SU-DHL-6 (cell line): ENCODE measurements at regions not wholly inside any gene's neighbourhood (a gene's known extent, or its start where the extent isn't known, plus 50 kb on each side); places are given as distances from the start of the nearest gene placed in this dataset.

Source experiments
- H2AFZ ChIP-seq: fragments of 200-600 bp; sonication (generic); 2 replicates; pipeline ENCODE4 v1.6.1; 2014; ENCODE audit warnings: low read depth, mild to moderate bottlenecking, moderate library complexity, mixed read lengths, antibody characterized with exemption, low read length; ENCODE audit not compliant: severe bottlenecking
- H3F3A ChIP-seq: fragments of 200-600 bp; shearing (Covaris generic); 2 replicates; pipeline ENCODE4 v1.6.0; 2016; ENCODE audit warnings: antibody characterized with exemption, mild to moderate bottlenecking; ENCODE audit not compliant: insufficient read depth
- H3K27ac ChIP-seq: fragments of 200-600 bp; sonication (generic); 2 replicates; pipeline ENCODE4 v1.5.1; 2016; ENCODE audit warnings: low read depth, mild to moderate bottlenecking, low read length, moderate library complexity, mixed read lengths
- H3K27me3 ChIP-seq: fragments of 200-600 bp; sonication (generic), shearing (Covaris generic); 2 replicates; pipeline ENCODE4 v1.6.0; 2014; ENCODE audit warnings: mild to moderate bottlenecking, low read length
- H3K36me3 ChIP-seq: fragments of 200-600 bp; sonication (generic); 2 replicates; pipeline ENCODE4 v1.6.1; 2014; ENCODE audit warnings: mild to moderate bottlenecking, low read length, mixed read lengths
- H3K4me2 ChIP-seq: fragments of 300-600, 200-600 bp; shearing (Covaris generic), sonication (generic); 2 replicates; pipeline ENCODE4 v1.6.0; 2014; ENCODE audit warnings: low read length, low read depth, mild to moderate bottlenecking; ENCODE audit not compliant: poor library complexity, severe bottlenecking
- H3K4me3 ChIP-seq: fragments of 200-600 bp; sonication (generic); 2 replicates; pipeline ENCODE4 v1.5.1; 2014; ENCODE audit warnings: antibody characterized with exemption, low read length, mild to moderate bottlenecking, mixed read lengths; ENCODE audit not compliant: insufficient read depth, poor library complexity, severe bottlenecking
- H3K79me2 ChIP-seq: fragments of 200-600 bp; sonication (generic); 2 replicates; pipeline ENCODE4 v1.6.1; 2014; ENCODE audit warnings: mild to moderate bottlenecking, low read length, moderate library complexity; ENCODE audit not compliant: insufficient read depth
- H3K9ac ChIP-seq: fragments of 200-600 bp; sonication (generic); 2 replicates; pipeline ENCODE4 v1.7.0; 2014; ENCODE audit warnings: mild to moderate bottlenecking, low read length
- H3K9me2 ChIP-seq: fragments of 200-600 bp; sonication (generic); replicated peaks from 2 replicates; pipeline ENCODE4 v1.6.1; 2014; ENCODE audit warnings: low read length; ENCODE audit not compliant: insufficient read depth
- H3K9me3 ChIP-seq: fragments of 200-600 bp; sonication (generic); 2 replicates; pipeline ENCODE4 v1.6.1; 2014; ENCODE audit warnings: low read length, mixed read lengths; ENCODE audit not compliant: insufficient read depth
- H4K20me1 ChIP-seq: fragments of 200-600 bp; sonication (generic); 2 replicates; pipeline ENCODE4 v1.6.1; 2014; ENCODE audit warnings: low read depth, mild to moderate bottlenecking, antibody characterized with exemption, low read length, moderate library complexity, mixed read lengths
- EZH2phosphoT487 ChIP-seq: fragments of 200-600 bp; sonication (generic), shearing (Covaris generic); conservative IDR thresholded peaks from 2 replicates; pipeline ENCODE4 v1.6.1; 2018; ENCODE audit warnings: mild to moderate bottlenecking, antibody characterized with exemption, low read length, moderate library complexity, mixed read lengths
- TF ChIP-seq, protein P1 (sequence below): fragments of 200-600 bp; sonication (generic); IDR thresholded peaks from one replicate; pipeline ENCODE4 v1.5.1; 2017; ENCODE audit warnings: antibody characterized with exemption, mild to moderate bottlenecking, low read length, moderate library complexity; ENCODE audit not compliant: insufficient read depth, poor library complexity, severe bottlenecking

DNA sequence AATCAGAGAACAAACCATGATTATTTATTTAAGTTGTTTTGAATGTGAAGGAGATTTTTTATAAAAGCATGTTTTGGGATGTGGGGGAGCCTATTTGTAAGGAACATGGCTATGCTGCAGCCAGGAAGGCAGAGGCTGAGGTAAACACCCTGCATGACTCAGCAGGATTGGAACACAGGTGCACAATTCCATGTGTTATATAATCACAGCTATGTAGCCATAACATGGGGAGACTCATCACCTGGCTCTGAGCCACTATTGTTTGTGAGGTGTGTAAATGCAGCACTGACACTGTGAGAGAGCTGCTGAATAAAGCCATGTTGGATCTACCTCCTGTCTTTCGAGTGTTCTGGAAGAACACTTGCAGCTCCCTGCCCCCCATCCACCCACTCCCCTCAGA is 1009.8 kb downstream of the DNAH5 start:
- Histone ChIP-seq H4K20me1 (no peaks in the 10 kb centered on the region), H3K4me3 (no peak overlapping the region), H3K9ac (no peak overlapping the region), H3K79me2 (no peaks in the 10 kb centered on the region), H3K36me3 (no peaks in the 10 kb centered on the region), H3K9me2 (no peaks in the 10 kb centered on the region), H3K27ac (no peak overlapping the region), H2AFZ (no peak overlapping the region), H3K27me3 (no peaks in the 10 kb centered on the region), H3K4me2 (no peak overlapping the region), H3K9me3 (no peaks in the 10 kb centered on the region), H3F3A (no peaks in the 10 kb centered on the region)
- no peak for TF ChIP-seq EZH2phosphoT487
- TF ChIP-seq, protein P1, sequence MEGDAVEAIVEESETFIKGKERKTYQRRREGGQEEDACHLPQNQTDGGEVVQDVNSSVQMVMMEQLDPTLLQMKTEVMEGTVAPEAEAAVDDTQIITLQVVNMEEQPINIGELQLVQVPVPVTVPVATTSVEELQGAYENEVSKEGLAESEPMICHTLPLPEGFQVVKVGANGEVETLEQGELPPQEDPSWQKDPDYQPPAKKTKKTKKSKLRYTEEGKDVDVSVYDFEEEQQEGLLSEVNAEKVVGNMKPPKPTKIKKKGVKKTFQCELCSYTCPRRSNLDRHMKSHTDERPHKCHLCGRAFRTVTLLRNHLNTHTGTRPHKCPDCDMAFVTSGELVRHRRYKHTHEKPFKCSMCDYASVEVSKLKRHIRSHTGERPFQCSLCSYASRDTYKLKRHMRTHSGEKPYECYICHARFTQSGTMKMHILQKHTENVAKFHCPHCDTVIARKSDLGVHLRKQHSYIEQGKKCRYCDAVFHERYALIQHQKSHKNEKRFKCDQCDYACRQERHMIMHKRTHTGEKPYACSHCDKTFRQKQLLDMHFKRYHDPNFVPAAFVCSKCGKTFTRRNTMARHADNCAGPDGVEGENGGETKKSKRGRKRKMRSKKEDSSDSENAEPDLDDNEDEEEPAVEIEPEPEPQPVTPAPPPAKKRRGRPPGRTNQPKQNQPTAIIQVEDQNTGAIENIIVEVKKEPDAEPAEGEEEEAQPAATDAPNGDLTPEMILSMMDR, result no peak

DNA sequence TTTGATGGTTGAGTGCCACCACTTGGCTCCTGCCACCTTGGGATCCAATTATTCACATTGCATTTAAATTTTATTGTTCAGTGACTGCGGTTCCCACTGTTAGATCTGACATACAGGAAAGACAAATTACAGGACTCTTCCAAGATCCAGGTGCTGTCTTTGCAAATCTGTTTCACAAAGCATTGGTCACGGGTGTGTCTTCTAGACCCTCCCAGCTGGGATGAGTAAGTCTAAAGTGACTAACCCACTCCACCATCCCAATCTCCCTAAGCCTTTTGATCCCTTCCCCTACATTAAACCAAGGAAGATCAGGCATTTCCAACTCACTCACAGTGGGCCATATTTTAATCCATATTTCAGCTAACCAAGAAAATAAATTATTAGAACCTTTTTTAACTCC is 1016.3 kb upstream of the CTNND2 start:
- no peaks in the 10 kb centered on the region for H3K27me3 ChIP-seq
- no peaks in the 10 kb centered on the region; the same call in 1 of the 2 replicates for H3K9me3 ChIP-seq
- H2AFZ ChIP-seq, result no peak overlapping the region
- no peaks in the 10 kb centered on the region for H3K79me2 ChIP-seq
- no peak for TF ChIP-seq EZH2phosphoT487
- TF ChIP-seq, protein P1, result no peak
- H3K9me2 ChIP-seq, result 0 out of 2 replicates have a peak, but pooled peaks cover 4% of the 10 kb centered on the region
- H3F3A ChIP-seq, result no peaks in the 10 kb centered on the region
- H3K27ac ChIP-seq, result no peak overlapping the region
- no peaks in the 10 kb centered on the region for H3K36me3 ChIP-seq
- no peak overlapping the region for H3K4me3 ChIP-seq
- H4K20me1 ChIP-seq, result no peaks in the 10 kb centered on the region
- H3K9ac ChIP-seq, result no peak overlapping the region
- H3K4me2 ChIP-seq, result no peak overlapping the region

DNA sequence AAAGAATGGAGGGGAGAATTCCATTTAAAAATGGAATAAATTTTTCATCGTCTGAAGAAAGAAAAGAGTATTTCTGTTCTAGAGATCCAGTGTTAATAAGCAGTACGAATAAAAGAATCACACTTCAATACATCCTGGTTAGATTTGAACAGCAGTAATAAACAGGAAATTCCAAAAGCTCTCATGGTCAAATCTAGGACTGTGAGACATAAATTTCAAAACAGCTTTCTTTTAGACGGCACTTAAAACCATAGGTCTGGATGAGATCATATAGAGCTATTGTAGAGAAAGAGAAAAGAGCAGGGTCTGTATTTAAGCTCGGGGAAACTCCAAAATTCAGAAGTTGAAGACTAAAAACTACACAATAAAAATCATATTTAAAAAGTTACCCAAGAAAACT is 1006.9 kb upstream of the CTNND2 start:
- Histone ChIP-seq H4K20me1 (no peaks in the 10 kb centered on the region), H3K9ac (no peak overlapping the region), H3K27ac (no peak overlapping the region), H3F3A (no peaks in the 10 kb centered on the region), H3K27me3 (no peaks in the 10 kb centered on the region), H2AFZ (no peak overlapping the region), H3K9me3 (no peaks in the 10 kb centered on the region), H3K79me2 (no peaks in the 10 kb centered on the region), H3K36me3 (no peaks in the 10 kb centered on the region), H3K9me2 (no peaks in the 10 kb centered on the region), H3K4me2 (no peak overlapping the region), H3K4me3 (no peak overlapping the region)
- no peak for TF ChIP-seq EZH2phosphoT487
- TF ChIP-seq, protein P1, result no peak
